GM06990 (cell line): ENCODE measurements at regions not wholly inside any gene's neighbourhood (a gene's known extent, or its start where the extent isn't known, plus 50 kb on each side); places are given as distances from the start of the nearest gene placed in this dataset.

Experiments used
- DNase-seq: peaks from one replicate; pipeline ENCODE4 v3.0.0-alpha.2; 2011; ENCODE audit not compliant: insufficient read length; ENCODE audit errors: extremely low read depth
- H3K27me3 ChIP-seq: replicated peaks from 2 replicates; pipeline ENCODE4 v1.6.0; 2011; ENCODE audit warnings: low read length; ENCODE audit not compliant: control insufficient read depth, insufficient read depth
- H3K36me3 ChIP-seq: 2 replicates; pipeline ENCODE4 v1.5.1; 2011; ENCODE audit warnings: low read length; ENCODE audit not compliant: control insufficient read depth, insufficient read depth
- H3K4me3 ChIP-seq: replicated peaks from 2 replicates; pipeline ENCODE4 v1.5.1; 2011; ENCODE audit warnings: low read depth, mild to moderate bottlenecking, control low read depth, low read length
- CTCF ChIP-seq: IDR thresholded peaks from 2 replicates; pipeline ENCODE4 v1.5.1; 2011; ENCODE audit warnings: low read length, control low read depth, mild to moderate bottlenecking, inconsistent platforms; ENCODE audit not compliant: insufficient read depth, poor library complexity, severe bottlenecking

GRCh38 chr9:81234924-81235610 is 454.3 kb downstream of the TLE1 start:
- Histone ChIP-seq H3K27me3 (no peaks in the 10 kb centered on the region), H3K36me3 (no peaks in the 10 kb centered on the region), H3K4me3 (no peak overlapping the region)
- no peak for DNase-seq
- TF ChIP-seq CTCF, result no peak

DNA sequence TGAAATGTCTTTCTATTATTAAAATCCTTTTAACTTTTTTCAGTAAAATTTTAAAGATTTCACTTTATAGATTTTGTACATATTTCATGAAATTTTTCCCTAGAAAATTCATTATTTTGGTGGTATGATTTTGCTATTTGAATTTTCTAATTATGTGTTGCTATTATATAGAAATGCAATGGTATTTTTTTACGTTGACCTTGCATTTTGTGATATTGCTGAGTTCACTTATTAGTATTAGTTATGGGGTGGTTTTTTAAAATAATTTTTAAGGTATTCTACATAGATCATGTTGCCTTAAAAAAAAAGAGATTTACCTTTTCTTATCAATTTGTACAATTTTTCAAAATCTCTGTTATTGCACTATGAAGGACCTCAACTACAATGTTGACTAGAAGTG is 458.3 kb downstream of the TLE1 start:
- no peaks in the 10 kb centered on the region for H3K27me3 ChIP-seq
- H3K4me3 ChIP-seq, result no peak overlapping the region
- no peaks in the 10 kb centered on the region for H3K36me3 ChIP-seq
- DNase-seq, result no peak
- no peak for TF ChIP-seq CTCF

GRCh38 chr9:81227507-81228245 is 461.7 kb downstream of the TLE1 start:
- Histone ChIP-seq H3K27me3 (no peaks in the 10 kb centered on the region), H3K36me3 (no peaks in the 10 kb centered on the region), H3K4me3 (no peak overlapping the region)
- TF ChIP-seq CTCF, result no peak
- DNase-seq, result no peak

GRCh38 chr9:81225596-81225995 is 463.8 kb downstream of the TLE1 start:
- no peaks in the 10 kb centered on the region for H3K36me3 ChIP-seq
- no peaks in the 10 kb centered on the region for H3K27me3 ChIP-seq
- no peak for TF ChIP-seq CTCF
- no peak overlapping the region for H3K4me3 ChIP-seq
- DNase-seq, result no peak

GRCh38 chr9:81224166-81225081 is 464.9 kb downstream of the TLE1 start:
- no peak for TF ChIP-seq CTCF
- DNase-seq, result no peak

More at GRCh38 chr9:81224166-81225081, 464.9 kb downstream of the TLE1 start:
- no peak overlapping the region for H3K4me3 ChIP-seq
- H3K36me3 ChIP-seq, result no peaks in the 10 kb centered on the region
- H3K27me3 ChIP-seq, result no peaks in the 10 kb centered on the region
